Liver (tissue), 8 donors: ENCODE measurements at regions not wholly inside any gene's neighbourhood (a gene's known extent, or its start where the extent isn't known, plus 50 kb on each side); places are given as distances from the start of the nearest gene placed in this dataset.

Source experiments
- DNase-seq: peaks from one replicate; pipeline ENCODE4 v3.0.0-alpha.2; 2017; ENCODE audit warnings: low spot score
- H3K27ac ChIP-seq, 2 donors: one replicate each; pipeline ENCODE4 v1.7.0; 2013; ENCODE audit warnings: inconsistent platforms in 2 of 2, low read length in 2 of 2, control low read depth in 1 of 2, low read depth in 1 of 2, mild to moderate bottlenecking in 1 of 2
- H3K27me3 ChIP-seq, 4 donors: one replicate each; pipeline versions ENCODE4 v1.6.1 to v1.7.0; 2013; ENCODE audit warnings: low read length in 3 of 4, inconsistent platforms in 1 of 4, mild to moderate bottlenecking in 1 of 4, moderate library complexity in 1 of 4; ENCODE audit not compliant: control insufficient read depth in 4 of 4, insufficient read depth in 4 of 4
- H3K36me3 ChIP-seq, 4 donors: one replicate each; pipeline versions ENCODE4 v1.6.1 to v1.7.0; 2013; ENCODE audit warnings: low read length in 3 of 4, mild to moderate bottlenecking in 3 of 4, low read depth in 1 of 4, moderate library complexity in 1 of 4; ENCODE audit not compliant: control insufficient read depth in 4 of 4, insufficient read depth in 3 of 4
- H3K4me1 ChIP-seq, 4 donors: one replicate each; pipeline versions ENCODE4 v1.6.1 to v1.7.0; 2013; ENCODE audit warnings: low read length in 3 of 4, mild to moderate bottlenecking in 3 of 4, moderate library complexity in 1 of 4; ENCODE audit not compliant: control insufficient read depth in 4 of 4, insufficient read depth in 4 of 4
- H3K4me3 ChIP-seq, 3 donors: one replicate each; pipeline versions ENCODE4 v1.6.1 to v1.7.0; 2013; ENCODE audit warnings: low read length in 3 of 3, control low read depth in 1 of 3, low read depth in 1 of 3, mild to moderate bottlenecking in 1 of 3
- H3K9ac ChIP-seq, 2 donors: one replicate each; pipeline ENCODE4 v1.7.0; 2013; ENCODE audit warnings: low read length in 2 of 2, mild to moderate bottlenecking in 2 of 2, moderate library complexity in 2 of 2, control low read depth in 1 of 2, low read depth in 1 of 2
- H3K9me3 ChIP-seq, 4 donors: one replicate each; pipeline versions ENCODE4 v1.6.1 to v1.7.0; 2013; ENCODE audit warnings: low read length in 3 of 4; ENCODE audit not compliant: control insufficient read depth in 4 of 4
- FOXA1 ChIP-seq: IDR thresholded peaks from 2 replicates; pipeline ENCODE4 v1.6.1; 2016; ENCODE audit warnings: antibody characterized with exemption
- FOXA2 ChIP-seq: IDR thresholded peaks from 2 replicates; pipeline ENCODE4 v1.6.1; 2016; ENCODE audit warnings: antibody characterized with exemption
- GABPA ChIP-seq, 2 donors: IDR thresholded peaks in 1 of 2; conservative IDR thresholded peaks in 1 of 2; 2 replicates each; pipeline ENCODE4 v1.6.1; 2016; ENCODE audit warnings: antibody characterized with exemption in 2 of 2, mild to moderate bottlenecking in 1 of 2, moderate library complexity in 1 of 2
- HNF4A ChIP-seq, 2 donors: conservative IDR thresholded peaks; 2 replicates each; pipeline ENCODE4 v1.6.1; 2016; ENCODE audit warnings: antibody characterized with exemption in 2 of 2, mild to moderate bottlenecking in 2 of 2
- HNF4G ChIP-seq: IDR thresholded peaks from 2 replicates; pipeline ENCODE4 v1.6.1; 2016; ENCODE audit warnings: antibody characterized with exemption
- JUND ChIP-seq, 2 donors: IDR thresholded peaks; 2 replicates each; pipeline ENCODE4 v1.6.1; 2016; ENCODE audit warnings: antibody characterized with exemption in 2 of 2
- NR2F2 ChIP-seq: IDR thresholded peaks from 2 replicates; pipeline ENCODE4 v1.6.1; 2016; ENCODE audit warnings: antibody characterized with exemption
- RAD21 ChIP-seq, 2 donors: IDR thresholded peaks; 2 replicates each; pipeline ENCODE4 v1.6.1; 2016; ENCODE audit warnings: antibody characterized with exemption in 2 of 2, mild to moderate bottlenecking in 2 of 2
- RXRA ChIP-seq, 2 donors: IDR thresholded peaks; 2 replicates each; pipeline ENCODE4 v1.6.1; 2017 to 2018; ENCODE audit warnings: antibody characterized with exemption in 2 of 2, mild to moderate bottlenecking in 1 of 2
- SP1 ChIP-seq: IDR thresholded peaks from 2 replicates; pipeline ENCODE4 v1.6.1; 2018; ENCODE audit warnings: antibody characterized with exemption, mild to moderate bottlenecking
- TAF1 ChIP-seq: conservative IDR thresholded peaks from 2 replicates; pipeline ENCODE4 v1.6.1; 2016; ENCODE audit warnings: antibody characterized with exemption, mild to moderate bottlenecking
- YY1 ChIP-seq: IDR thresholded peaks from 2 replicates; pipeline ENCODE4 v1.6.1; 2016; ENCODE audit warnings: antibody characterized with exemption, mild to moderate bottlenecking
- WGBS: extraction: QIAGEN DNeasy Blood & Tissue Kit; methylation state at CpG from one replicate; pipeline ENCODE4 v1.1.7; 2013; 5-methylcytosine and 5-hydroxymethylcytosine counted together
- TF ChIP-seq, protein P1 (sequence below): IDR thresholded peaks from 2 replicates; pipeline ENCODE4 v1.6.1; 2016; ENCODE audit warnings: antibody characterized with exemption
- TF ChIP-seq, protein P2 (sequence below): IDR thresholded peaks from 2 replicates; pipeline ENCODE4 v1.6.1; 2016; ENCODE audit warnings: antibody characterized with exemption, mild to moderate bottlenecking
- TF ChIP-seq, protein P3 (sequence below): IDR thresholded peaks from 2 replicates; pipeline ENCODE4 v1.6.1; 2016; ENCODE audit warnings: antibody characterized with exemption
- TF ChIP-seq, protein P4 (sequence below): IDR thresholded peaks from 2 replicates; pipeline ENCODE4 v1.6.1; 2016; ENCODE audit warnings: antibody characterized with exemption
- TF ChIP-seq, protein P5 (sequence below): fragments of 150-350 bp; IDR thresholded peaks from 2 replicates; pipeline ENCODE4 v1.5.1; 2017; ENCODE audit warnings: improper control_type of control experiment, low read depth, low read length; ENCODE audit not compliant: missing input control
- donor health status: healthy.
- donor health status: healthy.
- donor health status: healthy.
- donor health status: healthy.
- donor health status: healthy.

DNA sequence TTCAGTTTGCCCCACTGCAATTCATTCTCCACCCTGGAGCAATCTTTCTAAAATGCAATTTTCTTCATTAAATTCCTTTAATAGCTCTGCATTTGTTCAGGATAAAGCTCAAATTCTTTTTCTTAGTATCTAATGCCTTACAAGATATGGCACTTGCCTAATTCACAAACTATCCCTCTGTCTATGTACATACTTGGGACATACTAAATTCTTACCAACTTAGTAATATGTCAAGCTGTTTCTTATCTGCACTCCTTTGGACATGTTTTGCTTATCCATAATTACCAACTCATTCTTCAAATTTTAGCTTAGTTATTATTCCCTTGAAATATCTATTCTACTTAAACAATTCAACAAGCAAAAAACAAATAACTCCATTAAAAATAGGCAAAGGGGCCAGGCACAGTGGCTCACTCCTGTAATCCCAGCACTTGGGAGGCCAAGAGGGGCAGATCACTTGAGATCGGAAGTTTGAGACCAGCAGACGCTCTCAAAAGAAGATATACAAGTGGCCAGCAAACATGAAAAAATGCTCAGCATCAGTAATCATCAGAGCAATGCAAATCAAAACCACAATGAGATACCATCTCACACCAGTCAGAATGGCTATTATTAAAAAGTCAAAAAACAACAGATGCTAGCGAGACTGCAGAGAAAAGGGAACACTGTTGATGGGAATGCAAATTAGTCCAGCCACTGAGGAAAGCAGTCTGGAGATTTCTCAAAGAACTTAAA, 96.9 kb downstream of the FAM76B start:
- Histone ChIP-seq H3K9me3 (no peaks in the 10 kb centered on the region), H3K27me3 (no peaks in the 10 kb centered on the region), H3K27ac (no peak overlapping the region), H3K4me1 (no peaks in the 10 kb centered on the region), H3K4me3 (no peak overlapping the region), H3K36me3 (no peaks in the 10 kb centered on the region), H3K9ac (no peak overlapping the region)
- TF ChIP-seq SP1, result no peak
- TF ChIP-seq, protein P1, sequence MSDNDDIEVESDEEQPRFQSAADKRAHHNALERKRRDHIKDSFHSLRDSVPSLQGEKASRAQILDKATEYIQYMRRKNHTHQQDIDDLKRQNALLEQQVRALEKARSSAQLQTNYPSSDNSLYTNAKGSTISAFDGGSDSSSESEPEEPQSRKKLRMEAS, result no peak
- TF ChIP-seq JUND (IDR thresholded peaks at IDR 0.05), result no peak
- no peak for TF ChIP-seq FOXA1
- no peak for TF ChIP-seq RXRA (IDR thresholded peaks at IDR 0.05)
- TF ChIP-seq FOXA2, result no peak
- no peak for TF ChIP-seq YY1
- no peak for TF ChIP-seq GABPA (IDR thresholded peaks at IDR 0.05 in 1 of 2, conservative IDR thresholded peaks at IDR 0.05 in 1 of 2)
- TF ChIP-seq HNF4A (conservative IDR thresholded peaks at IDR 0.05), result no peak
- TF ChIP-seq, protein P2, sequence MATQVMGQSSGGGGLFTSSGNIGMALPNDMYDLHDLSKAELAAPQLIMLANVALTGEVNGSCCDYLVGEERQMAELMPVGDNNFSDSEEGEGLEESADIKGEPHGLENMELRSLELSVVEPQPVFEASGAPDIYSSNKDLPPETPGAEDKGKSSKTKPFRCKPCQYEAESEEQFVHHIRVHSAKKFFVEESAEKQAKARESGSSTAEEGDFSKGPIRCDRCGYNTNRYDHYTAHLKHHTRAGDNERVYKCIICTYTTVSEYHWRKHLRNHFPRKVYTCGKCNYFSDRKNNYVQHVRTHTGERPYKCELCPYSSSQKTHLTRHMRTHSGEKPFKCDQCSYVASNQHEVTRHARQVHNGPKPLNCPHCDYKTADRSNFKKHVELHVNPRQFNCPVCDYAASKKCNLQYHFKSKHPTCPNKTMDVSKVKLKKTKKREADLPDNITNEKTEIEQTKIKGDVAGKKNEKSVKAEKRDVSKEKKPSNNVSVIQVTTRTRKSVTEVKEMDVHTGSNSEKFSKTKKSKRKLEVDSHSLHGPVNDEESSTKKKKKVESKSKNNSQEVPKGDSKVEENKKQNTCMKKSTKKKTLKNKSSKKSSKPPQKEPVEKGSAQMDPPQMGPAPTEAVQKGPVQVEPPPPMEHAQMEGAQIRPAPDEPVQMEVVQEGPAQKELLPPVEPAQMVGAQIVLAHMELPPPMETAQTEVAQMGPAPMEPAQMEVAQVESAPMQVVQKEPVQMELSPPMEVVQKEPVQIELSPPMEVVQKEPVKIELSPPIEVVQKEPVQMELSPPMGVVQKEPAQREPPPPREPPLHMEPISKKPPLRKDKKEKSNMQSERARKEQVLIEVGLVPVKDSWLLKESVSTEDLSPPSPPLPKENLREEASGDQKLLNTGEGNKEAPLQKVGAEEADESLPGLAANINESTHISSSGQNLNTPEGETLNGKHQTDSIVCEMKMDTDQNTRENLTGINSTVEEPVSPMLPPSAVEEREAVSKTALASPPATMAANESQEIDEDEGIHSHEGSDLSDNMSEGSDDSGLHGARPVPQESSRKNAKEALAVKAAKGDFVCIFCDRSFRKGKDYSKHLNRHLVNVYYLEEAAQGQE, result no peak
- TF ChIP-seq NR2F2, result no peak
- no peak for TF ChIP-seq TAF1
- no peak for TF ChIP-seq RAD21 (IDR thresholded peaks at IDR 0.05)
- TF ChIP-seq, protein P3, sequence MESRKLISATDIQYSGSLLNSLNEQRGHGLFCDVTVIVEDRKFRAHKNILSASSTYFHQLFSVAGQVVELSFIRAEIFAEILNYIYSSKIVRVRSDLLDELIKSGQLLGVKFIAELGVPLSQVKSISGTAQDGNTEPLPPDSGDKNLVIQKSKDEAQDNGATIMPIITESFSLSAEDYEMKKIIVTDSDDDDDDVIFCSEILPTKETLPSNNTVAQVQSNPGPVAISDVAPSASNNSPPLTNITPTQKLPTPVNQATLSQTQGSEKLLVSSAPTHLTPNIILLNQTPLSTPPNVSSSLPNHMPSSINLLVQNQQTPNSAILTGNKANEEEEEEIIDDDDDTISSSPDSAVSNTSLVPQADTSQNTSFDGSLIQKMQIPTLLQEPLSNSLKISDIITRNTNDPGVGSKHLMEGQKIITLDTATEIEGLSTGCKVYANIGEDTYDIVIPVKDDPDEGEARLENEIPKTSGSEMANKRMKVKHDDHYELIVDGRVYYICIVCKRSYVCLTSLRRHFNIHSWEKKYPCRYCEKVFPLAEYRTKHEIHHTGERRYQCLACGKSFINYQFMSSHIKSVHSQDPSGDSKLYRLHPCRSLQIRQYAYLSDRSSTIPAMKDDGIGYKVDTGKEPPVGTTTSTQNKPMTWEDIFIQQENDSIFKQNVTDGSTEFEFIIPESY, result no peak
- no peak for DNase-seq
- 90% methylated on average over 3 of the region's 3 CpGs for WGBS

DNA sequence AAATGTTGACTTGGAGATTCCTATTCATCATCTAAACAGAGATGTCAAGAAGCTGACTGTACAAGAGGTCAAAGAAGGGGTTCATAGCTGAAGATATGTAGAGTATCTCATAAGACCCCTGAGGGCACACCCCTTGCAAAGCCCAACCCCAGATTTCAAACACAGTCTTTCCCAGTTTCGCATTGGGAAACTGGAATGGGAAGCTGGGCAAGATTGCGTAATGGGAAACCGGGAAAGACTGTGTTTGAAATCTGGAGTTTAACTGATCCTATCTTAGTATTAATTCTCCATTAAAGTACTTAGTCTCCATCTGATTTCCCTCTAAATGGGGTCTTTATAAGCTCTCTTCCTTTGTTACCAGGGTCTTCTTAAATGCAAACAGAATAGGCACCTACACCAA, 99.5 kb downstream of the FAM76B start:
- DNase-seq, result no peak
- Histone ChIP-seq H3K9me3 (no peaks in the 10 kb centered on the region), H3K9ac (no peak overlapping the region), H3K4me1 (no peaks in the 10 kb centered on the region), H3K36me3 (no peaks in the 10 kb centered on the region), H3K27me3 (no peaks in the 10 kb centered on the region), H3K4me3 (no peak overlapping the region), H3K27ac (no peak overlapping the region)
- 63% methylated on average over 3 of the region's 3 CpGs for WGBS
- TF ChIP-seq TAF1, result no peak
- no peak for TF ChIP-seq RXRA (IDR thresholded peaks at IDR 0.05)
- TF ChIP-seq, protein P4, sequence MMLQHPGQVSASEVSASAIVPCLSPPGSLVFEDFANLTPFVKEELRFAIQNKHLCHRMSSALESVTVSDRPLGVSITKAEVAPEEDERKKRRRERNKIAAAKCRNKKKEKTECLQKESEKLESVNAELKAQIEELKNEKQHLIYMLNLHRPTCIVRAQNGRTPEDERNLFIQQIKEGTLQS, result no peak
- TF ChIP-seq YY1, result no peak
- TF ChIP-seq FOXA1, result no peak
- TF ChIP-seq JUND (IDR thresholded peaks at IDR 0.05), result no peak
- TF ChIP-seq, protein P3, result no peak
- TF ChIP-seq, protein P1, result no peak
- TF ChIP-seq, protein P5, sequence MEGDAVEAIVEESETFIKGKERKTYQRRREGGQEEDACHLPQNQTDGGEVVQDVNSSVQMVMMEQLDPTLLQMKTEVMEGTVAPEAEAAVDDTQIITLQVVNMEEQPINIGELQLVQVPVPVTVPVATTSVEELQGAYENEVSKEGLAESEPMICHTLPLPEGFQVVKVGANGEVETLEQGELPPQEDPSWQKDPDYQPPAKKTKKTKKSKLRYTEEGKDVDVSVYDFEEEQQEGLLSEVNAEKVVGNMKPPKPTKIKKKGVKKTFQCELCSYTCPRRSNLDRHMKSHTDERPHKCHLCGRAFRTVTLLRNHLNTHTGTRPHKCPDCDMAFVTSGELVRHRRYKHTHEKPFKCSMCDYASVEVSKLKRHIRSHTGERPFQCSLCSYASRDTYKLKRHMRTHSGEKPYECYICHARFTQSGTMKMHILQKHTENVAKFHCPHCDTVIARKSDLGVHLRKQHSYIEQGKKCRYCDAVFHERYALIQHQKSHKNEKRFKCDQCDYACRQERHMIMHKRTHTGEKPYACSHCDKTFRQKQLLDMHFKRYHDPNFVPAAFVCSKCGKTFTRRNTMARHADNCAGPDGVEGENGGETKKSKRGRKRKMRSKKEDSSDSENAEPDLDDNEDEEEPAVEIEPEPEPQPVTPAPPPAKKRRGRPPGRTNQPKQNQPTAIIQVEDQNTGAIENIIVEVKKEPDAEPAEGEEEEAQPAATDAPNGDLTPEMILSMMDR, result no peak
- TF ChIP-seq, protein P2, result no peak
- TF ChIP-seq RAD21 (IDR thresholded peaks at IDR 0.05), result no peak
- no peak for TF ChIP-seq FOXA2
- no peak for TF ChIP-seq HNF4G
- TF ChIP-seq NR2F2, result no peak
